Activated CD4-positive, alpha-beta T cell treated with anti-CD3 and anti-CD28 coated beads, Interleukin-2, amount 50 U/mL, for 1 hour (primary cell): ENCODE measurements at regions not wholly inside any gene's neighbourhood (a gene's known extent, or its start where the extent isn't known, plus 50 kb on each side); places are given as distances from the start of the nearest gene placed in this dataset.

Source experiments
- DNase-seq: peaks from one replicate; pipeline ENCODE4 v3.0.0-alpha.2; 2020

DNA sequence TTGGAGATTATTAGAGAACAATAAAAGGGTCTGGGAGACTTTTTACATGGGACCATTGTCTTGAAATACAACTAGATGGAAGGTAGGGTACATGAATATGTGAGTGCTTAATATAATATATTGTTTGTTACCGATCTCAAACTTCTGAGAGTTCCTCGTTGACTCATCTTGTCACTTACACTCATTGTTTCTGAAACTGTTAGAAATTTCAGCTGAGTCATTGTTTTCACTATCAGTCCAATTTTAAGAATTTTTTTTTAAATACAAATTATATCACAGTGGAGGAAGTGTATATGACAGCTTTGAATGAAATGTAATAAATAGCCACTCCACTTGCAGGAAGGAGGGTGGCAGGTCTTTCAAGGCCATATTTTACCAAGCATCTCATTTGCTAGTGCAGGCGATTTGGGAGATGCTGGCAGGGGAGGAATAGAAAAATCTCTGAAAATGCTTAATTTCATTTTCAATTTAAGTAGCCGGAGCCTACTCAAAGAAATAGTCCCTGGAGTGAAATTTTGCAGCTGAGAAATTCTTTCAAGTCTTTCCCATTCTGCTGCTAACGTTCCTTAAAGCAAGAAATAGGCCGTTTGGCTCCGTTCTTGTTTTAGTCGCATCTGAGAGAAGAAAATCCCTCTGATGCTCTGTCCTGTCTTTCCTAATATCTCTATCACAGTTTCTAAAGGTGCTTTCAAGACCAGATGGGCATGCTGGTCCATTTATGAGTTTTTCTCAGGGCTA, 1404.2 kb upstream of the CELF2 start:
- DNase-seq, result no peak

DNA sequence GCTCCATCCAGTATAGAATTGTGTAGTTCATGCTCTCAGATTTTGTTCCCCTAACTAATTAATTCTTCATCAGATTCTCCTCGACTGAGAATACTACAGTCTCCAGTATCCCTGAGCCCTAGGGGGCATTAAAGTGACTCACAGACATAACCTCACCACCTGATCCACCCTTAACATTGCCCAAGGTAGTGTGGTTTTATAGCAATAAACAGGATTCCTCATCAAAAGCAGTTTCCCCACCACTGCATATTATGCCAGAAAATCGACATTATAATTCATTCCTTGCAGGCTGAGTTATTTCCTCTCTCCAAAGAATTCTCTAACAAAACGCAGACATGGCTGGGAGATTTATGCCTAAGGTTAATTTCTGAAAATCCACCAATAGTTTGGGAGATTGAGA, 1402.5 kb upstream of the CELF2 start:
- no peak for DNase-seq

DNA sequence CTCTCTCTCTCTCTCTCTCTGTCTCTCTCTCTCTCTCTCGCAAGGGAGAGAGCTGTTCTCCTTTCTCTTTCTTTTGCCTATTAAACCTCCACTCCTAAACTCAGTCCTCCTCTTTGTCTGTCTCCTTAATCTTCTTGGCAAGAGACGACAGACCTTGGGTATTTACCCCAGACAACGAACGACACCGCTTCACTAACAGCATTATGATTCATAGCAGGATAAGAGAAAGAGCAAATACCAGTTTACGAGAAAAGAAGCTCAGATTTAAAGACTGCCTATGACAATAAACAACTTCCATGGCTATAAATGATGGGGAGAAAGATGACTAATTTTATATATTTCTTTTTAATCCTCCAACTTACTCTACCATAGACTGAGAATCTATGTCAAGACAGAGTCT, 1396.5 kb upstream of the CELF2 start:
- DNase-seq, result no peak

DNA sequence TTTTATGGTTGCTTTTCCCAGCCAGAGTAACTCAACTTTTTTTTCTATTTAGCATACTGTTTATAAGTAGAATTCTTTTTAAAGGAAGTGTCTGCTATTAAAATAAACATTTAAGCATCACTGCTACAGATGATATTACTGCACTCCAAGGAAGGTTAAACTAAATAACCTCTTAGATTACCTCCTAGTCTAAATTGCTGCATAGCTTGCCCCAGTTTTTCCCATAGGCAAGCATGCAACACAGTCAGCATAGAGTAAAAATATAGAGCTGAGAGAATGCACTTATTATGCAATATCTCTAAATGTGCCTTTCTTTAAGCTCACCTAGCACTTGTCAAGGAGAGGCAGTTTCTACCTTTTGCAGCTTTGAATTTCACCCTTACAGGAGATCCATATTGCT, 1392.4 kb upstream of the CELF2 start:
- DNase-seq, result no peak

DNA sequence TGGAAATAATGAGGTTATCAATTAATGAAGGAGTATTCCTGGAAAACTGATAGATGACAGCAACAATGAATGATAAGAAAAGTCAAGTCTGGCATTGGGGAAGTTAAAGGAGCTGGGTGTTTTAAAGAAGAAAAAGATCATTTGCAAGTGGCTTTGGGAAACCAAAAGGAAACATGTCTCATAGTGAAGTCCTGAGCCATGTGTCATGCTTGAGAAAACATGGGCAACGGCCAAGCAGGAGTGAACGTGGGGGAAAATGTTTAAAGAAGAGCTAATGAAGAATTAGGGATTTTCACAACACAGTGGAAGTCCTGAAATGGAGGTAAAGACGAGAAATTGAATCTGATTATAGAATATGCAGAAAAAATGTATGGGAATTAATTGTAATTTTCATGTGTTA, 1383.2 kb upstream of the CELF2 start:
- no peak for DNase-seq

DNA sequence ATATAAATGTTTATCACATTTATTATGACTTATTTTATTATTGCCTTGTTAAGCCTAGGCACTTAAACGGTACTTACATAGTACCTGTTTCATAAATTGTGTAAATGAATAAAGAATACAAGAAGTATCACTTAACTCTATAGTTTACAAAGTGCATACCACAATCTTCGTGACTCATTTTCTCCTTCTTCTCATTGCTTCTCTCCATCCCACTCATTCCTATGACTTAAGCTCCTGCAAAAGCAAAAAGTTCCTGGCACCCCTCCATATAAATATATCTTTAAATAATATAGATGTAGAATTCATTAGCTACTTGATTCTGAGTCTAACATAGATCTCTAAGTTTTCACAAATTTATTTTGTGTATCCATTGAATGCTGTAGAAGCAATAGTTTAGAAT, 1382.0 kb upstream of the CELF2 start:
- no peak for DNase-seq

DNA sequence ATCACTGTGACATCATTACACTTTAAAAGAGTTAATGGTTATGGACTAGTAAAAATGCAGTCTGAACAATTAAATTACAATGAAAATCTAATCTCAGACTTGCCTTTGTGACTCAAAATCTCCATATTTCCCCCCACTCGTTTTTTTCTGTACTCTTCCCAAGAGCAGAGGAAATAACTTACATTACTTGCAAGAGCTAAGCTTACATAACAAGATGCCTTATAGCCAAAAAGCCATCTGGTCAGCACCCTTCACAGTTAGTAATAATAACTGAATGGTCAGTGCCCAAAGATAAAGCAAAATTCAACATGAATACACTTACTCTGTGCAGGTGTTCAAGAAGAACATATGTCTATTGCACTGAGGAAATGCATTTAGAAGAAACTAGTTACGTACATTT, 1381.5 kb upstream of the CELF2 start:
- no peak for DNase-seq

DNA sequence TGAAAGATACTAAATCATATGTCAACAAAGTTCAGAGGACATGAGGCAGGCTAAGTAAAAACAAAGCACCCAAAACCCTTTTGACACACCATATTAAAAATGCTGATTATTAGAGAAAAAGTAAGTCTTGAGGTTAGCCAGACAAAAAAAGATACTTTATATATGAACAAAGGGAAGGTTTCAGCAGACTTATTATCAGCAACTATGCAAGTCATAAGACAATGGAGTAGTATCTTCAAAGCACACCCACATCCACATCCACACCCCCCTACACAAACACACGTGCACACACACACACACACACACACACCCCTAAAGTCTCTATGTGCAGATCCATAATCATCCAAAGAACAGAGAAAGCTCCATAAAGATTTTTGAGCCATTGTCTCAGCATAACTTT, 1373.9 kb upstream of the CELF2 start:
- no peak for DNase-seq

DNA sequence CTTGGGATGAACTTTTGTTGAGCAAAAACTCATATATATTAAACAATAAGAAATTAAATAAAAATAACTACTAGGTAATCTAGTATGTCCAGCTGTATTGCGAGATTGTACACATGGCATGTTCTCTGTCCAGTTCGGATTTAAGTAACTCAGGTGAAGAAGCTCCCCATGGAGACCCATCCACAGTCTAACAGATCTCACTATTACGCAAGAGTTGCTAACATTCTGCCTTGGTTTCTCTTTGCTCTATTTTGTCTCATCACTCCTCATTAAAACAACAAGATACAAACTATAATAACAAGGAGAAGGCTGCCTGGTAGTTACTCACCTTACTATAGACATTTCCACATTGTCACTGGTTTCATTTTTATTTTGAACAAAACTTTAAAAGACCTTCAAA, 1372.3 kb upstream of the CELF2 start:
- no peak for DNase-seq

DNA sequence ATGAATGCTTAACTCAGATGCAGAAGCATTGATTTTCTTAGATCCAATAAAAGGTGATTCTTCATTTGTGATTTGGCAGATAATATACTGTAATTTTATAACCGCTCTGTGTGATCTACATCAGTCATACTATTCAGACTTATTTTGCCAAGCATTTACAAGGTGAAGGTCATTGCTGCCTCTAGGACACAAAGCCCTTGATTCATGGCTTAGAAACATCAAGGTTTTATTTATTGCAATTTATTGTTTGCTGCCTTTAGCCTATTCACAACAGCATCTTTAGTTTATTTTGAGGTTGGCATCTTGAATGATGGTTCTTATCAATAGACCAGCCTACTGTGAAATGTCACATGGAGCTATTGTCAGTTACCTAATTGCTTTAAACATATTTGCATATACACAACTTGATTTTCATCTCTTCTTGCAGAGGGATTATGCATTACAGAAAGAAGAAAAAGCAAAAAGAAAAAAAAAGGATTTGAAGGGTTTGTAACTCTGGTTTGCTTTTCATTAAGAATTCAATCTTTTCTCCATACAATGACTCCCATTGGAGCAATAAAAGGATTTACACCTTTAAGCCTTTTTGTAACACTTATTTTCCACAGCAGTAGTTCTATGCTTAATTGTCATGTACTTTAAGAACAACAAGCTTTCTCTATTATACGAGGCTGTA, 1371.6 kb upstream of the CELF2 start:
- no peak for DNase-seq

DNA sequence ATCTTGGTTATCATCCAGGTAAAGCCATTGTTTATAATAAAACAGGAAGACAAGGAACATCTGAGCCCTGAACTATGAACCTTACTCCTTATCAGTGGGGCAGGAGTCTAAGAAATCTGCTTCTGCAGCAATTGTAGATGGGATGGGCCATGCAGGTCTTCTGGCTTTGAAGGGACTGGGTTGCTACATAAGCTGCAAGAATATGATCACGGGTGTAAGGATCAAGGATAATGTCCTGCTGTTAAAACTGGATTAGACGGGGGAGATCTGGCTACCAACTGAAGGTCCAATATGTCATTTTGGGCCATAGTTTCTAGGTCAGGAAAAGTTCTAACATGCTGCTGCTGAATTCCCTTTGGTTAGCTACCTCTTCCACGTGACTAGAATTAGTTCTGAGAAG, 1363.4 kb upstream of the CELF2 start:
- DNase-seq, result no peak

DNA sequence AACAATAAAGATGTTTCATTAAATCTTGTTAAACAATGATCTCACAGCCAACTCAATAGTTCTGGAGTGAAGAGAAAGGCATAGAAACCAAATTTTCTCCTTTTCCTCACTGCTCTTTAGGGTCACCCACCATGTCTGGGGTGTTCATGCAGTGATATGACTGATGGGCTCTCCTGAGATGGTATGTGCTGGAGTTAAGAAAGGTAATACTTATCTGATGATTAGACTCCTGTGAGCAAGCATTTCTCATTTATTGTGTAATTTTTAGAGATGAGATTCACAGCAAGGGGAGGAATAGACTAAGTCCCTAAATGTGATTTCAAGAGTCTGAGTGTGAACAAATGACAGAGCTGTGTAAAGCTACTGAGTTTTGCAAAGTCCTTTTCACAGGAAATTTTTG, 1361.3 kb upstream of the CELF2 start:
- DNase-seq, result no peak

DNA sequence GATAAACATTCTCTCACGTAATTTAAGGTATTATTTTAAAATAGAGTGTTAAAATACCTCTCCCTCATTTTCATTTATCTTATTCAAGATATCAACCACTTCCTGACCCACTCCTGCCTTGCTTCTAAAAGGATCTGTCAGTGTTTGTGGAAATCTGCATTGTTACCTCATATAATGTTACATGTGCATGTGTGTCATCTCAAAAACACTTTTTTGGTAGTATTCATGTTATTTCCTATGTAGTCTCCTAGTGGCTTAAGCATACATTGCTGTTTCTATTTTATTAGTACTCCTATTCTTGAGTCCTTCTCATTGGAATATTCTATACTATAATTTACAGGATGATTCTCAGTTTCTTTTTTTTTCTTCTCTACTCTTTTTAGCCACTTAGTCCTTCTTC, 1360.7 kb upstream of the CELF2 start:
- DNase-seq, result no peak

DNA sequence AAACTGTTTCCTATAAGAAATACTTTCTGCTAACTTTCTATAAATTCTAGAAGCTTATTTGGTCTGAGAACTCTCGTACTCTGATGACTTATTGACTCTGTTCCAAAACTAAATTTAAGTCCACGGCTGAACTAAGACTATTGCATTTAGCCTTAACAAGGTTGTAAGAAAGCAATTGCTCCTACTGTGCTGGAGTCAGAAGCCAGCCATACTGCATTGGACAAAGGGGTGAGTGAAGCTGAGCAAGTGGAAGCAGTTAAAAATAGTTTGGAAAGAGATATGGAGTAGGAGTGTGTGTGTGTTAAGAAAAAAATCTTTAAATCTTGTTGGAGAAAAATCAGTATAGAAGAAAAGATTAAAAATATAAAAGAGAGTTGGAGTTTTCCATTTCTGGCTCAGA, 1360.1 kb upstream of the CELF2 start:
- DNase-seq, result no peak

DNA sequence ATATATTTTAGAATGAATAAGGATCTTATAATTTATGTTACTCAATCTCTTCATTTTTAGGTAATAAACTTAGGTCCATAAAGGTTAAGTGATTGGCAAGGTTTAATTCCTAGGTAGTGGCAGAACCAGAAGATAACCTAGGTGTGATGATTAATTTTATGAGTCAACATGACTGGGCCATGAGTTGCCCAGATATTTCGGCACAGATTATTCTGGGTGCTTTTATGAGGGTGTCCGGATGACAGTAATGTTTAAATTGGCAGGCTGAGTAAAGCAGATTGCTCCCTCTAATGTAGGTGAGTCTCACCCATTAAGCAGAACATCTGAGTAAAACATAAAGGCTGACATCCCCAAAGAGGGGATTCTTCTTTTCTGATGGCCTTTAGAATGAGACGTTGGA, 1349.3 kb upstream of the CELF2 start:
- DNase-seq, result no peak

DNA sequence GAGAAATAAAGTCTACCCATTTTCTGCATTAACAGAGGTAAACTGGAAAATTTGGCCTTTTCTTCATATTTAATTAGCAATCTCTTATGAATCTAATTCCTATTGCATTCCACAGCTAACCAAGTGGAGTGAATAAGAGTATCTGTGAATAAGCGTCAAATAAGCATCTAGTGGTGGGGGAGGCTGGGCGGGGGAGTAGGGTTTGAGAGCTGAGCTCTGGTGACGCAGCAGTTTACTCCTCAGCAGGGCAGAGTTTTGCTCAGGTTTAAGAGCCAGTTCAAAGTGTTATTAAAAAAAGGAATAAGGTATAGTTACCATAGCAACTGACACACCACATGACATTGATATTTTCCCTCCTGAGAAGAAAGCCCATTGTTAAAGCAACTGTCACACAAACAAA, 1346.8 kb upstream of the CELF2 start:
- DNase-seq, result no peak

DNA sequence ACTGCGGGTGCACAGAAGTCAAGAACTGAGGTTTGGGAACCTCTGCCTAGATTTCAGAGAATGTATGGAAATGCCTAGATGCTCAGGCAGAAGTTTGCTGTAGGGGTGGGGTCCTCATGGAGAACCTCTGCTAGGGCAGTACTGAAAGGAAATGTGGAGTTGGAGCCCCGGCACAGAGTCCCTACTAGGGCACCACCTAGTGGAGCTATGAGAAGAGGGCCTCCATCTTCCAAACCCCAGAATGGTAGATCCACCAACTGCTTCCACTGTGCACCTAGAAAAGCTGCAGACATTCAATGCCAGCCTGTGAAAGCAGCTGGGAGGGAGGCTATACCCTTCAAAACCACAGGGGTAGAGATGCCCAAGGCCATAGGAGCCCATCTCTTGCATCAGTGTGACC, 1336.0 kb upstream of the CELF2 start:
- no peak for DNase-seq

DNA sequence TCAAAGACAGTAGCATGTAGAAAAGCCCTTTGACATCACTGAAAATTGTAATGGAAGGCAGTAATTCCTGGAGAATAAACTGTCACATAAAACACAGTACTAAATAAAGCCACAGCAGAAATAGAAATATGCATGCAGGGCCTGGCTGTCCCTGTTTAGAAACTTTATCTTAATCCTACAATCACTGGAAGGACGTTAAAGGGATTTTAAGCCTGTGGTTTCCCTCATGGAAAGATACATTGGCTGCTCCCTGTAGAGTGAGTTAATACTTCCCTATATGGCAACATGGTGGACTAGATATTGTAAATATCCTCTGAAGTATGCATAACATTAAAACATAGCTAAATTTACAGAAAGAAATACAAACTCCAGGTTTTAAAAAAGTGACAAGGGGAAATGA, 1334.9 kb upstream of the CELF2 start:
- DNase-seq, result no peak

DNA sequence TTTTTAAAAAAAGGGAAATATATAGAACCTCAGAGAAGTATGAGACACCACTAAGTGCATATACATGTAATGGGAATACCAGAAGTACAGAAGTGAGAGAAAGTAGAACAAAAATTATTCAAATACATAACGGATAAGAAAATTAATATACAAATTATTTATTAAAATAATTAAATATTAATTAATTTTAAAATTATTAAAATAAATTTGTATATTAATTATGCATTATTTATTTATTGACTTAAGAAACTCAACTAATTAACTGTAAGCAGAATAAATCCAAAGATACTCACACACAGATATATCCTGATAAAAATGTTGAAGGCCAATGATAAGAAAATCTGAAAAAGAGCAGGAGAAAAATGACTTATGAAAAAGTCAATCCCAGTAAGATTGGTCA, 1333.5 kb upstream of the CELF2 start:
- no peak for DNase-seq

DNA sequence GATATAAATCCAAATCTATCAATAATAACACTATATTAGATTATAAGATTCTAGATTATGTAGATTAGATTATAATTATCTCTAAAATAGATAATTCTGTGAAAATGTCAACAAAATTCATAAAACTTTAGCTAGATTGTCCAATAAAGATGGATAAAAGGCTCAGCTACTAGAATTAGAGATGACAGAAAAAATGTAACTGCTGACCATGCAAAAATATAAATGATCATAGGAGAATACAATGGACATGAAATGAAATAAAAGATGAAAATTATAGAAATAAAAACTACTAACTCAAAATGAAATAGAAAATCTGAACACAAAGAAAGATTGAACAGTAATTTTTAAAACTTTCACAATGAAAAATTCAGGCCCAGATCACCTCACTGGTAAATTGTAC, 1332.1 kb upstream of the CELF2 start:
- no peak for DNase-seq

DNA sequence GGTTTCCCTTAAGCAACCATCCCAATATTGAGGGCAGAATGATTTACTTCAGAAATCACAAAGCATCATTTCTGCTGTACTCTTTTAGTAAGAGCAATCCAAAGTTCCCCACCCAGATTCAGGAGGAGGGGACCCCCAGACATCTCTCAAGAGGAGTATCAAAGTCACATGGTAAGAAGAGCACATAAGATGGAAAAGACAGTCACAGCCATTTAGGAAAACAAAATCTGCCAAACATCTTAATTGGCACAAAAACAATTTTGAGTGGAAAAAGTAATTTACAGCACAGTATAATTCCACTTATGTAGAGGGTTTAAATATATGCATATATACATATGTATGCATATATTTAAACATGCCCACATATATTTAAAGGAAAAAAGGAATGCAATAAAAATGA, 1329.0 kb upstream of the CELF2 start:
- no peak for DNase-seq

DNA sequence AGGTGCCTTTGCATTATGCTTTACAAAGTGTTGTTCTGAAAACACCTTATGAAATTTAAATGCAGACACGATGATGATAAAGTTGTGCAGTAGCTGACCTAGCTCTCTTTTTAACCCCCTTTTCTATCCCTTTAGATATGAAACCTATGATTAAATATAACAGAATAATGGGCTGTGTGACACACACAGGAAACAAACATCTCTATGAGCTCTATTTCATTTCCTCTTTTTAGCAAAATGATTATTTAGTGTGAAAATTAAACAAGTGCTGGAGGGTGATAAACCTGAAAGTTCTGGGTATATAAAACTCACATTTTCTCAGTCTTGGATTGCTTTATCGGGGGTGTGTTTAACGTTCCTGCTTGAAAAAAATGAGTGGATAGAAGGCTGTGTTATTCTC, 1310.5 kb upstream of the CELF2 start:
- no peak for DNase-seq

DNA sequence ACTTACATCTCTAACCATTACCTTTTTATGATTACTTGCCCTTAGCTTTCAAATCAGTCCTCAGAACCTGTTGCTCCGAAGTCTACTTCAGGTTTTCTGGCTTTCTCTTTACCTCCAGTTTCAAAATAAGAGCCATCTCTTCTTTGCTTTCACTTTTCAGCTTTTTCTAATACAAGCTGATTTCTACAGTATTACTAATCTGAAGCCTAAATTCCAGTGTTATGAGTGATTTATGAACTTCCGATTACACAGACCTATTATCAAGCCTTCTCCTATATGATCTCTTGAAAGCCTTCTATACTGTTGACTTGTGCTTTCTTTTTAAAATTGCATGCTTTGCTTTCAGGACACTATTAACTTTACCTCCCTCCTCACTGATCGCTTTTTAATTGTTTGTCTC, 1307.8 kb upstream of the CELF2 start:
- no peak for DNase-seq

DNA sequence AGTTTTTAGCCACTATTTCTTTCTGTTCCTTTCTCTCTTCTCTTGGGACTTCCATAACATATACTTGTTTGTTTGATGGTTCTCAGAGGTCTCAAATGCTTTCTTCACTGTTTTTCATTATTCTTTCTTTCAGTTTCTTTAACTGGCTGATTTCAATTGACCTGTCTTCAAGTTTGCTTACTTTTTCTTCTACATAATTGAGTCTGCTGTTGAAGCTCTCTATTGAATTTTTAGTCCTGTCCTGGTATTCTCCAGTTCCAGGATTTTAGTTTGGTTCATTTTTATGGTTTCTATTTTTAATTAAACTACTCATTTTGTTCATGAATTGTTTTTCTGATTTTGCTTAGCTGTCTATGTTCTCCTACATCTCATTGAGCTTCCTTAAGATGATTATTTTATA, 1305.3 kb upstream of the CELF2 start:
- DNase-seq, result no peak

DNA sequence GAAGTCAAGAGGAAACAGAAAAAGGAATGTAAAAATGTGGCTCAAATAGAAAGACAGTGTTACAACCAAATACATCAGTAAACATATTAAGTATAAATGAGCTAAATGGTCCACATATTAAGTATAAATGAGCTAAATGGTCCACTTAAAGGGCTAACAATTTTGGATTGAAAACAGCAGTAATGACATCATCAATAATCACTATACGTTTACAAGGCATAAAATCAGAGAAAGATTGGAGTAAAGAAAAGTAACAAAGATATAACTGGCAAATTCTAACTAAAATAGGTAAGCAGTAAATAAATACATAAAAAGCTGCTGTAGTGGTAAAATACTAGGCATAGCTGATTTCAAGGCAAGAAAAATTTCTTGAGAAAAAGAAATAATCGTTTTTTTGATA, 1298.4 kb upstream of the CELF2 start:
- no peak for DNase-seq
